K562 (cell line): ENCODE measurements at regions not wholly inside any gene's neighbourhood (a gene's known extent, or its start where the extent isn't known, plus 50 kb on each side); places are given as distances from the start of the nearest gene placed in this dataset.

ENCODE experiments used
- ATAC-seq: fragments of 200-7000 bp; cut with Tn5 transposase; 3 replicates; pipeline ENCODE4 v1.9.1; 2020; ENCODE audit warnings: moderate library complexity
- BruUV-seq: library from RNA; stranded (reverse); fragments of 400-500 nt; replicated peaks from 2 replicates; lab custom pipeline; 2021; lab: Mats Ljungman, UMichigan
- CTCF ChIA-PET: fragments of 300-600 bp; formaldehyde crosslinking; extraction: SDS; loops from one replicate; lab custom pipeline; 2021; ENCODE audit warnings: low intra/inter-chr PET ratio; lab: Yijun Ruan, JAX
- POLR2A ChIA-PET: fragments of 300-600, 350-650 bp; sonication (Branson Sonifier 250); formaldehyde crosslinking; extraction: SDS; loops from one replicate; lab custom pipeline; 2021; ENCODE audit warnings: antibody characterized with exemption, inconsistent platforms; lab: Yijun Ruan, JAX
- DNase-seq, 4 experiments: peaks; one replicate each; pipeline versions ENCODE4 v3.0.0 to v3.0.0-alpha.2; 2011 to 2018; ENCODE audit warnings: low spot score in 3 of 4, mixed read lengths in 3 of 4; ENCODE audit errors: extremely low read depth in 1 of 4
- FAIRE-seq: peaks from 2 replicates; lab custom pipeline; 2011; peaks lifted over from hg19 to GRCh38; lab: Jason Lieb, UNC
- H2AFZ ChIP-seq: 2 replicates; pipeline ENCODE4 v1.6.0; 2011; ENCODE audit warnings: low read depth, low read length, control low read depth, inconsistent platforms
- H3K27ac ChIP-seq: fragments of 200-600 bp; 3 replicates; pipeline ENCODE4 v1.8.0; 2011; ENCODE audit warnings: low read depth, mild to moderate bottlenecking, control low read depth, inconsistent platforms, low read length, moderate library complexity, mixed read lengths; ENCODE audit errors: extremely low read depth
- H3K27me3 ChIP-seq, 2 experiments: fragments of 300-600 bp in 1 of 2; 2 replicates in 1 of 2; 3 replicates in 1 of 2; pipeline versions ENCODE4 v1.6.0 to v1.8.0; 2011; ENCODE audit warnings: inconsistent platforms in 2 of 2, low read length in 2 of 2, mild to moderate bottlenecking in 1 of 2, mixed read lengths in 1 of 2, moderate library complexity in 1 of 2; ENCODE audit not compliant: control insufficient read depth in 2 of 2, insufficient read depth in 2 of 2
- H3K36me3 ChIP-seq: fragments of 300-600 bp; 3 replicates; pipeline ENCODE4 v1.8.0; 2011; ENCODE audit warnings: mild to moderate bottlenecking, low read length, inconsistent platforms; ENCODE audit not compliant: control insufficient read depth, insufficient read depth
- H3K4me1 ChIP-seq, 2 experiments: fragments of 200-600 bp in 1 of 2; replicated peaks in 1 of 2; 2 replicates in 1 of 2; 3 replicates in 1 of 2; pipeline versions ENCODE4 v1.5.1 to v1.8.0; 2011; ENCODE audit warnings: inconsistent platforms in 2 of 2, low read length in 2 of 2, mild to moderate bottlenecking in 1 of 2, mixed read lengths in 1 of 2, moderate library complexity in 1 of 2; ENCODE audit not compliant: control insufficient read depth in 2 of 2, insufficient read depth in 2 of 2
- H3K4me2 ChIP-seq: 2 replicates; pipeline ENCODE4 v1.6.1; 2011; ENCODE audit warnings: low read length, control low read depth, inconsistent platforms, mixed read lengths; ENCODE audit not compliant: insufficient read depth
- H3K4me3 ChIP-seq: fragments of 200-600 bp; sonication (generic), shearing (Covaris generic); 2 replicates; pipeline ENCODE4 v1.5.1; 2016; ENCODE audit warnings: control low read depth, inconsistent platforms
- H3K79me2 ChIP-seq: fragments of 200-600 bp; 3 replicates; pipeline ENCODE4 v1.8.0; 2011; ENCODE audit warnings: low read length, inconsistent platforms; ENCODE audit not compliant: control insufficient read depth, insufficient read depth
- H3K9ac ChIP-seq, 2 experiments: 2 replicates each; pipeline versions ENCODE4 v1.6.0 to v1.6.1; 2011; ENCODE audit warnings: low read depth in 2 of 2, low read length in 2 of 2, control low read depth in 1 of 2, inconsistent platforms in 1 of 2, mild to moderate bottlenecking in 1 of 2, mixed read lengths in 1 of 2; ENCODE audit not compliant: insufficient read depth in 1 of 2
- H3K9me1 ChIP-seq: one replicate; pipeline ENCODE4 v1.6.0; 2011; ENCODE audit warnings: inconsistent platforms, mild to moderate bottlenecking, low read length, moderate library complexity; ENCODE audit not compliant: control insufficient read depth, insufficient read depth
- H3K9me3 ChIP-seq: replicated peaks from 2 replicates; pipeline ENCODE4 v1.5.1; 2011; ENCODE audit warnings: low read depth, low read length, inconsistent platforms; ENCODE audit not compliant: control insufficient read depth, insufficient read depth
- H4K20me1 ChIP-seq: replicated peaks from 2 replicates; pipeline ENCODE4 v1.6.1; 2011; ENCODE audit warnings: low read length, inconsistent platforms, mixed read lengths; ENCODE audit not compliant: control insufficient read depth, insufficient read depth
- CXXC5 ChIP-seq: fragments of 250-450 bp; sonication (Bioruptor Pico); IDR thresholded peaks from 2 replicates; pipeline ENCODE4 v1.8.0; 2022; ENCODE audit warnings: inconsistent platforms, mild to moderate bottlenecking, moderate library complexity
- RAD21 ChIP-seq, 2 experiments: fragments of 250-450 bp in 1 of 2; fragments of 450-650 bp in 1 of 2; sonication (Bioruptor Pico) in 1 of 2; formaldehyde crosslinking in 1 of 2; IDR thresholded peaks in 1 of 2; conservative IDR thresholded peaks in 1 of 2; 2 replicates each; pipeline versions ENCODE4 v1.4.0 to v1.8.0; 2020 to 2022; ENCODE audit warnings: mild to moderate bottlenecking in 2 of 2, moderate library complexity in 1 of 2
- WGBS: fragments of 100-300 bp; shearing (Covaris generic); methylation state at CpG from one replicate; pipeline ENCODE4 v1.1.6; 2016; ENCODE audit warnings: low coverage, mixed read lengths; ENCODE audit not compliant: insufficient coverage; ENCODE audit errors: missing lambda C conversion rate; 5-methylcytosine and 5-hydroxymethylcytosine counted together
- in situ Hi-C: fragments of 300-500 bp; cut with MboI; formaldehyde crosslinking; loops from 4 replicates; pipeline ENCODE4 v1.15.0; 2018; ENCODE audit warnings: inconsistent platforms, mixed read lengths
- intact Hi-C: fragments of 100-400 bp; cut with micrococcal nuclease; formaldehyde crosslinking; loops from 2 replicates; pipeline ENCODE4 v1.14.2; 2022
- TF ChIP-seq, protein P1 (sequence below): fragments of 450-650 bp; IDR thresholded peaks from 2 replicates; pipeline ENCODE4 v1.6.1; 2017; ENCODE audit warnings: mild to moderate bottlenecking, moderate library complexity
- TF ChIP-seq, protein P2 (sequence below), 3 experiments: IDR thresholded peaks in 2 of 3; conservative IDR thresholded peaks in 1 of 3; 2 replicates each; pipeline ENCODE4 v1.5.1; 2011 to 2012; ENCODE audit warnings: low read length in 3 of 3, mild to moderate bottlenecking in 3 of 3, control low read depth in 2 of 3, improper control_type of control experiment in 1 of 3, inconsistent platforms in 1 of 3, low read depth in 1 of 3, mixed read lengths in 1 of 3, moderate library complexity in 1 of 3; ENCODE audit not compliant: insufficient read depth in 2 of 3

DNA sequence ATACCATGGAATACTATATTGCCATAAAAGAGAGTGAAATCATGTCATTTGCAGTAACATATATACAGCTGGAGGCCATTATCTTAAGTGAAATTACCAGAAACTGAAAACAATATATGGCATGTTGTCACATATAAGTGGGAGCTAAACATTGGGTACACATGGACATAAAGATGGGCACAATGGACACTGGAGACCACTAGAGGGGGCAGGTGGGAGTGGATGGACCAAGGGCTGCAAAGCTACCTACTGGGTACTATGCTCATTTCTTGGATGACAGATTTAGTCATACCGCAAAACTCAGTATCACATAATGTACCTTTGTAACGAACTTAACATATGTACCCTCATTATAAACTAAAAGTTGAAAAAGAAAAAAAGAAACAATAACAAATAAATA lies 1167.6 kb downstream of the NXPH1 start:
- H3K9ac ChIP-seq, result no peak overlapping the region
- no peaks in the 10 kb centered on the region for H3K9me3 ChIP-seq
- no peak overlapping the region for H3K4me2 ChIP-seq
- no peaks in the 10 kb centered on the region for H4K20me1 ChIP-seq
- no peaks in the 10 kb centered on the region for H3K36me3 ChIP-seq
- in situ Hi-C loops, result no loop called here
- no peak for FAIRE-seq
- no peaks in the 10 kb centered on the region for H3K4me1 ChIP-seq
- 0% methylated on average over 2 of the region's 2 CpGs for WGBS
- POLR2A ChIA-PET, result interaction anchor here (0.6 kb wide), 1 partner anchor 56 kb away, joined by 3 read pairs; no protein-coding TSS in a partner anchor
- TF ChIP-seq RAD21 (CRISPR knock-in tag; conservative IDR thresholded peaks at IDR 0.05 in 1 of 2, IDR thresholded peaks at IDR 0.05 in 1 of 2) (0 out of 4 replicates have a peak, but pooled peaks of 1 of the 2 experiments have one; percentile 26), CXXC5 (CRISPR knock-in tag) (no peak)
- TF ChIP-seq, protein P1, sequence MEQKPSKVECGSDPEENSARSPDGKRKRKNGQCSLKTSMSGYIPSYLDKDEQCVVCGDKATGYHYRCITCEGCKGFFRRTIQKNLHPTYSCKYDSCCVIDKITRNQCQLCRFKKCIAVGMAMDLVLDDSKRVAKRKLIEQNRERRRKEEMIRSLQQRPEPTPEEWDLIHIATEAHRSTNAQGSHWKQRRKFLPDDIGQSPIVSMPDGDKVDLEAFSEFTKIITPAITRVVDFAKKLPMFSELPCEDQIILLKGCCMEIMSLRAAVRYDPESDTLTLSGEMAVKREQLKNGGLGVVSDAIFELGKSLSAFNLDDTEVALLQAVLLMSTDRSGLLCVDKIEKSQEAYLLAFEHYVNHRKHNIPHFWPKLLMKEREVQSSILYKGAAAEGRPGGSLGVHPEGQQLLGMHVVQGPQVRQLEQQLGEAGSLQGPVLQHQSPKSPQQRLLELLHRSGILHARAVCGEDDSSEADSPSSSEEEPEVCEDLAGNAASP, result no peak
- TF ChIP-seq, protein P2, sequence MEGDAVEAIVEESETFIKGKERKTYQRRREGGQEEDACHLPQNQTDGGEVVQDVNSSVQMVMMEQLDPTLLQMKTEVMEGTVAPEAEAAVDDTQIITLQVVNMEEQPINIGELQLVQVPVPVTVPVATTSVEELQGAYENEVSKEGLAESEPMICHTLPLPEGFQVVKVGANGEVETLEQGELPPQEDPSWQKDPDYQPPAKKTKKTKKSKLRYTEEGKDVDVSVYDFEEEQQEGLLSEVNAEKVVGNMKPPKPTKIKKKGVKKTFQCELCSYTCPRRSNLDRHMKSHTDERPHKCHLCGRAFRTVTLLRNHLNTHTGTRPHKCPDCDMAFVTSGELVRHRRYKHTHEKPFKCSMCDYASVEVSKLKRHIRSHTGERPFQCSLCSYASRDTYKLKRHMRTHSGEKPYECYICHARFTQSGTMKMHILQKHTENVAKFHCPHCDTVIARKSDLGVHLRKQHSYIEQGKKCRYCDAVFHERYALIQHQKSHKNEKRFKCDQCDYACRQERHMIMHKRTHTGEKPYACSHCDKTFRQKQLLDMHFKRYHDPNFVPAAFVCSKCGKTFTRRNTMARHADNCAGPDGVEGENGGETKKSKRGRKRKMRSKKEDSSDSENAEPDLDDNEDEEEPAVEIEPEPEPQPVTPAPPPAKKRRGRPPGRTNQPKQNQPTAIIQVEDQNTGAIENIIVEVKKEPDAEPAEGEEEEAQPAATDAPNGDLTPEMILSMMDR (IDR thresholded peaks at IDR 0.05 in 2 of 3, conservative IDR thresholded peaks at IDR 0.05 in 1 of 3; ENCODE audit: insufficient read depth in 2 of 3, low read depth in 1 of 3, low read length in 3 of 3), result peak in 2 of 3 experiments; percentile 17 to 34; a peak in 2 of 6 replicates
- TF ChIP-seq, all 486 proteins: peak for 2
- CTCF ChIA-PET, result no interaction called here
- no TSS peak for BruUV-seq
- H3K4me3 ChIP-seq, result no peak overlapping the region
- H2AFZ ChIP-seq, result no peak overlapping the region
- H3K9me1 ChIP-seq, result no peaks in the 10 kb centered on the region
- H3K79me2 ChIP-seq, result no peaks in the 10 kb centered on the region
- intact Hi-C loops, result no loop called here
- ATAC-seq, result no peak
- peak in 1 of 4 experiments; percentile 3 for DNase-seq
- no peak overlapping the region for H3K27ac ChIP-seq
- H3K27me3 ChIP-seq, result no peaks in the 10 kb centered on the region
